ENCODE measurements at regions not wholly inside any gene's neighbourhood (a gene's known extent, or its start where the extent isn't known, plus 50 kb on each side); places are given as distances from the start of the nearest gene placed in this dataset.

DNA sequence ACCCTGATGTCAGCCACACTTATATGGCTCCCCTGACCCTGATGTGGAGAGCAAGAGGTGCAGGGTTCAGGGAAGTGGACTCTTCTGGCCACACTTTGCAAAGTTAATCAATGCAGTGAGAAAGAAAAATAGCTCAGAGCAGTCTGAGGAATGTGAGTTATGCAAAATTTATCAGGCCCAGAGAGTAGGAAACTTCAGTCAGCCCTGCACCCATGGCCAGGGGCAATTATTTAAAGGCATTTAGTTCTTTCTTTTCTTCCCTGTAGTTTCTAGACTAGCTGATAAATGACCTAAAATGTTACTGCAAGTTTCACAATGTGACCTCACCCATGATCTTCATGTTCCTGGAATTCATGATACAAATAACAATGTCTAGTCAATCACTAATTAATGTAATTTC lies 143.7 kb upstream of the GGTLC1 start:
- no peak for TF ChIP-seq POLR2A (IDR thresholded peaks at IDR 0.05)
- no peak for TF ChIP-seq CTCF (IDR thresholded peaks at IDR 0.05)
- no peaks in the 10 kb centered on the region for H3K9me3 ChIP-seq
- no peaks in the 10 kb centered on the region for H3K36me3 ChIP-seq
- no peak for DNase-seq
- H3K4me3 ChIP-seq, result no peak overlapping the region
- H3K4me1 ChIP-seq, result no peaks in the 10 kb centered on the region
- H3K27me3 ChIP-seq, result no peaks in the 10 kb centered on the region
- no peak overlapping the region for H3K27ac ChIP-seq

DNA sequence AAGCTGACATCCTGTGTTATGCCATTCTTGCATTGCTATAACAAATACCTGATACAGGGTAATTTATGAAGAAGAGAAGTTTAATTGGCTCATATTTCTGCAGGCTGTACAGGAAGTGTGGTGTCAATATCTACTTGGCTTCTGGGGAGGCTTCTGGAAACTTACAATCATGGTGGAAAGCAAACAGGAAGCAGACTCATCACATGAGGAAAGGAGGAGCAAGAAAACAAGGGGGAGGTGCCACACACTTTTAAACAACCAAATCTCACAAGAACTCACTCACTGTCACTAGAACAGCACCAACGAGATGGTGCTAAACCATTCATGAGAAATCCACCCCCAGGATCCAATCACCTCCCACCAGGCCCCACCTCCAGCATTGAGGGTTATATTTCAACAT lies 143.1 kb upstream of the GGTLC1 start:
- no peak overlapping the region for H3K4me3 ChIP-seq
- TF ChIP-seq CTCF (IDR thresholded peaks at IDR 0.05) (no peak), POLR2A (IDR thresholded peaks at IDR 0.05) (no peak)
- H3K27ac ChIP-seq, result no peak overlapping the region
- no peaks in the 10 kb centered on the region for H3K9me3 ChIP-seq
- no peaks in the 10 kb centered on the region for H3K4me1 ChIP-seq
- H3K27me3 ChIP-seq, result no peaks in the 10 kb centered on the region
- no peak for DNase-seq
- H3K36me3 ChIP-seq, result no peaks in the 10 kb centered on the region

GRCh38 chr20:24131281-24131680 lies 142.7 kb upstream of the GGTLC1 start:
- no peaks in the 10 kb centered on the region for H3K9me3 ChIP-seq
- H3K27me3 ChIP-seq, result no peaks in the 10 kb centered on the region
- TF ChIP-seq CTCF (IDR thresholded peaks at IDR 0.05), result no peak
- no peak for TF ChIP-seq POLR2A (IDR thresholded peaks at IDR 0.05)
- H3K36me3 ChIP-seq, result no peaks in the 10 kb centered on the region
- no peak overlapping the region for H3K27ac ChIP-seq
- no peaks in the 10 kb centered on the region for H3K4me1 ChIP-seq
- no peak overlapping the region for H3K4me3 ChIP-seq
- no peak for DNase-seq

DNA sequence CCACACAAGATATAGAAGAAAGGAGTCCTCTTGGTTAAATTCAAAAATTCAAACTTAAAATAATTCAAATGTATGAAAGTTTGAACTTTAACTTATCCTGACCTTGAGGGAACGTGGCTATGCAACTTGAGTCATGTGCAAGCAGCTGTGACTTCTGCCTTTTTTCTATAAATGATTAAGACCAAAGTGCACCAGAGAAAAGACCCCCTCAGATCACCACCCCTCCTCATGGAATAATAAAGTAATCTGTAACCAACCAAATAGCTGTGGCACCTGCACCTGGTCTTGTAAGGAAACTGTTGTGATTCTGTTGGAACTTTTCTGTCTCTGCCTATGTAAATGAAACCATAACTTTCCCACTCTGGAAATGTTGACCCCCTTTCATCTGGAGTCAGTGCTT lies 141.1 kb upstream of the GGTLC1 start:
- Histone ChIP-seq H3K36me3 (no peaks in the 10 kb centered on the region), H3K27me3 (no peaks in the 10 kb centered on the region), H3K9me3 (no peaks in the 10 kb centered on the region), H3K4me3 (no peak overlapping the region), H3K4me1 (no peaks in the 10 kb centered on the region), H3K27ac (no peak overlapping the region)
- TF ChIP-seq POLR2A (IDR thresholded peaks at IDR 0.05), result no peak
- no peak for TF ChIP-seq CTCF (IDR thresholded peaks at IDR 0.05)
- no peak for DNase-seq

- H3K27ac ChIP-seq, result no peak overlapping the region
- no peaks in the 10 kb centered on the region for H3K4me1 ChIP-seq
- no peaks in the 10 kb centered on the region for H3K27me3 ChIP-seq
- no peak overlapping the region for H3K4me3 ChIP-seq
- no peaks in the 10 kb centered on the region for H3K9me3 ChIP-seq
- no peaks in the 10 kb centered on the region for H3K36me3 ChIP-seq
- DNase-seq, result no peak
- no peak for TF ChIP-seq POLR2A (IDR thresholded peaks at IDR 0.05)
- no peak for TF ChIP-seq CTCF (IDR thresholded peaks at IDR 0.05)
Observed at GRCh38 chr20:24124951-24125650, 136.5 kb upstream of the GGTLC1 start.

DNA sequence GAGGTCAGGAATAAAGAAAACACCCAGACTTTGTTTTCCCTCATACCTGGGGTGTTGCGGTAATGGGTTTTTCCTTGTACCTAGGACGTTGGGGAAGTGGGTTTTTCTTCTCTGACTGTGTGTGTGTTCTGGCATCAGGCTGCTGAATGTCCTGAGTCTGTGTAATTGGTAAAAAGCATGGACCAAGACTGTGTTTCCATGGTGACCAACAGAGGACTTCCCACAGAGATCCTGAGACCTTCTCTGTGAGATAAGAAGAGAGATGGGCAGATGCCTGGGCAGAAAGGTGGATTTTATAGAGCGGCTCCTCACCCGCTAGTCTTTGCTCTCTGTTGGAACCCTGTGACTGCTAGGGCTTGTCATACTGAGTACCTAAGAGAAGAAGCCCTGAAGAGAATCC lies 135.4 kb upstream of the GGTLC1 start:
- H3K27ac ChIP-seq, result no peak overlapping the region
- no peaks in the 10 kb centered on the region for H3K27me3 ChIP-seq
- no peaks in the 10 kb centered on the region for H3K4me1 ChIP-seq
- no peaks in the 10 kb centered on the region for H3K9me3 ChIP-seq
- TF ChIP-seq CTCF (IDR thresholded peaks at IDR 0.05) (no peak), POLR2A (IDR thresholded peaks at IDR 0.05) (no peak)
- H3K36me3 ChIP-seq, result no peaks in the 10 kb centered on the region
- DNase-seq, result no peak
- H3K4me3 ChIP-seq, result no peak overlapping the region

All from Peyer's patch (tissue), 4 donors.